OCI-LY7 (cell line): ENCODE measurements at regions not wholly inside any gene's neighbourhood (a gene's known extent, or its start where the extent isn't known, plus 50 kb on each side); places are given as distances from the start of the nearest gene placed in this dataset.

Experiments
- BruUV-seq: library from RNA; stranded (reverse); fragments of 400-500 nt; replicated peaks from 2 replicates; lab custom pipeline; 2021; lab: Mats Ljungman, UMichigan
- CTCF ChIA-PET: fragments of 300-600 bp; sonication (Branson Sonifier 250); formaldehyde crosslinking; loops from one replicate; lab custom pipeline; 2022; ENCODE audit warnings: antibody characterized with exemption; ENCODE audit not compliant: unreplicated experiment; lab: Charles Lee
- POLR2A ChIA-PET: fragments of 300-600 bp; sonication (Branson Sonifier 250); formaldehyde crosslinking; loops from one replicate; lab custom pipeline; 2022; ENCODE audit warnings: antibody characterized with exemption; lab: Charles Lee
- DNase-seq: peaks from one replicate; pipeline ENCODE4 v3.0.0-alpha.2; 2015; ENCODE audit warnings: low spot score
- H2AFZ ChIP-seq: fragments of 200-600 bp; sonication (generic), shearing (Covaris generic); 2 replicates; pipeline ENCODE4 v1.6.1; 2014; ENCODE audit warnings: mild to moderate bottlenecking, antibody characterized with exemption, low read length, moderate library complexity
- H3K27ac ChIP-seq: fragments of 200-600 bp; sonication (generic); 2 replicates; pipeline ENCODE4 v1.5.1; 2014; ENCODE audit warnings: mixed run types, low read depth, mild to moderate bottlenecking, moderate library complexity, low read length, inconsistent platforms; ENCODE audit not compliant: poor library complexity, severe bottlenecking
- H3K36me3 ChIP-seq: fragments of 200-600 bp; sonication (generic); 2 replicates; pipeline ENCODE4 v1.6.1; 2014; ENCODE audit warnings: mild to moderate bottlenecking, antibody characterized with exemption, low read length, moderate library complexity, mixed read lengths; ENCODE audit not compliant: insufficient read depth
- H3K4me1 ChIP-seq: fragments of 200-600 bp; sonication (generic); 2 replicates; pipeline ENCODE4 v1.5.1; 2014; ENCODE audit warnings: mild to moderate bottlenecking, low read length; ENCODE audit not compliant: insufficient read depth, poor library complexity, severe bottlenecking
- H3K4me2 ChIP-seq: fragments of 200-600 bp; sonication (generic); 2 replicates; pipeline ENCODE4 v1.6.1; 2014; ENCODE audit warnings: mild to moderate bottlenecking, low read length
- H3K4me3 ChIP-seq: fragments of 200-600 bp; sonication (generic); 2 replicates; pipeline ENCODE4 v1.5.1; 2014; ENCODE audit warnings: mild to moderate bottlenecking, low read depth, low read length; ENCODE audit not compliant: poor library complexity, severe bottlenecking
- H3K79me2 ChIP-seq: fragments of 200-600 bp; sonication (generic); 2 replicates; pipeline ENCODE4 v1.6.1; 2016; ENCODE audit warnings: low read depth, mild to moderate bottlenecking, low read length, moderate library complexity, mixed read lengths; ENCODE audit not compliant: insufficient read depth
- H3K9me2 ChIP-seq: fragments of 200-600 bp; sonication (generic); 2 replicates; pipeline ENCODE4 v1.6.1; 2016; ENCODE audit warnings: mild to moderate bottlenecking, low read length, mixed read lengths; ENCODE audit not compliant: insufficient read depth
- H3K9me3 ChIP-seq: fragments of 200-600 bp; sonication (generic); 2 replicates; pipeline ENCODE4 v1.6.1; 2014; ENCODE audit warnings: mild to moderate bottlenecking, mixed run types, low read length, mixed read lengths
- H4K20me1 ChIP-seq: fragments of 200-600 bp; sonication (generic); 2 replicates; pipeline ENCODE4 v1.6.1; 2014; ENCODE audit warnings: mild to moderate bottlenecking, antibody characterized with exemption, low read length, moderate library complexity, mixed read lengths; ENCODE audit not compliant: insufficient read depth
- EZH2phosphoT487 ChIP-seq: fragments of 200-600 bp; sonication (generic); IDR thresholded peaks from 2 replicates; pipeline ENCODE4 v1.6.1; 2018; ENCODE audit warnings: low read depth, borderline replicate concordance, mild to moderate bottlenecking, mixed run types, antibody characterized with exemption, low read length, moderate library complexity, mixed read lengths
- intact Hi-C: fragments of 100-400 bp; cut with micrococcal nuclease; formaldehyde crosslinking; loops from one replicate; pipeline ENCODE4 v1.10.0; 2022; ENCODE audit not compliant: unreplicated experiment
- TF ChIP-seq, protein P1 (sequence below): fragments of 200-600 bp; sonication (generic); conservative IDR thresholded peaks from 2 replicates; pipeline ENCODE4 v1.5.1; 2014; ENCODE audit warnings: mild to moderate bottlenecking, antibody characterized with exemption, low read length, moderate library complexity, mixed read lengths

DNA sequence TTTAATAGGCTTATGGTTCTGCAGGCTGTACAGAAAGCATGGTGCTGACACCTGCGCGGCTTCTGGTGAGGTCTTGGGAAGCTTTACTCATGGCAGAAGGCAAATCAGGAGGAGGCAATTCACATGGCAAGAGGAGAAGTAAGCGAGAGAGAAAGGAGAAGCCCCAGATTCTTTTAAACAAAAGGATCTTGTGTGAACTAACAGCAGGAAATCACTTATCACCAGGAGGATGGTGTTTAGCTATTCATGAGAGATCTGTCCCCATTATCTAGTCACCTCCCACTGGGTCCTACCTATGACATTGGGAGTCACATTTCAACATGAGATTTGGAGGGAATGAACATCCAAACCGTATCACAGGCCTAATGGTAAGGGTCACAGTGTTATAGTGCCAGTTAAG lies 678.0 kb upstream of the KCND2 start:
- H3K9me3 ChIP-seq: no peaks in the 10 kb centered on the region
- H3K79me2 ChIP-seq: no peaks in the 10 kb centered on the region
- no peaks in the 10 kb centered on the region for H3K9me2 ChIP-seq
- no peak overlapping the region for H3K4me2 ChIP-seq
- H3K4me3 ChIP-seq: no peak overlapping the region
- no peaks in the 10 kb centered on the region for H3K36me3 ChIP-seq
- H3K4me1 ChIP-seq: no peaks in the 10 kb centered on the region
- no peak for DNase-seq
- no TSS peak for BruUV-seq
- intact Hi-C loops: no loop called here
- no peak for TF ChIP-seq EZH2phosphoT487
- TF ChIP-seq, protein P1, sequence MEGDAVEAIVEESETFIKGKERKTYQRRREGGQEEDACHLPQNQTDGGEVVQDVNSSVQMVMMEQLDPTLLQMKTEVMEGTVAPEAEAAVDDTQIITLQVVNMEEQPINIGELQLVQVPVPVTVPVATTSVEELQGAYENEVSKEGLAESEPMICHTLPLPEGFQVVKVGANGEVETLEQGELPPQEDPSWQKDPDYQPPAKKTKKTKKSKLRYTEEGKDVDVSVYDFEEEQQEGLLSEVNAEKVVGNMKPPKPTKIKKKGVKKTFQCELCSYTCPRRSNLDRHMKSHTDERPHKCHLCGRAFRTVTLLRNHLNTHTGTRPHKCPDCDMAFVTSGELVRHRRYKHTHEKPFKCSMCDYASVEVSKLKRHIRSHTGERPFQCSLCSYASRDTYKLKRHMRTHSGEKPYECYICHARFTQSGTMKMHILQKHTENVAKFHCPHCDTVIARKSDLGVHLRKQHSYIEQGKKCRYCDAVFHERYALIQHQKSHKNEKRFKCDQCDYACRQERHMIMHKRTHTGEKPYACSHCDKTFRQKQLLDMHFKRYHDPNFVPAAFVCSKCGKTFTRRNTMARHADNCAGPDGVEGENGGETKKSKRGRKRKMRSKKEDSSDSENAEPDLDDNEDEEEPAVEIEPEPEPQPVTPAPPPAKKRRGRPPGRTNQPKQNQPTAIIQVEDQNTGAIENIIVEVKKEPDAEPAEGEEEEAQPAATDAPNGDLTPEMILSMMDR: no peak
- no peak overlapping the region for H3K27ac ChIP-seq
- H2AFZ ChIP-seq: no peak overlapping the region
- ChIA-PET CTCF (no interaction called here), POLR2A (no interaction called here)
- no peaks in the 10 kb centered on the region for H4K20me1 ChIP-seq

DNA sequence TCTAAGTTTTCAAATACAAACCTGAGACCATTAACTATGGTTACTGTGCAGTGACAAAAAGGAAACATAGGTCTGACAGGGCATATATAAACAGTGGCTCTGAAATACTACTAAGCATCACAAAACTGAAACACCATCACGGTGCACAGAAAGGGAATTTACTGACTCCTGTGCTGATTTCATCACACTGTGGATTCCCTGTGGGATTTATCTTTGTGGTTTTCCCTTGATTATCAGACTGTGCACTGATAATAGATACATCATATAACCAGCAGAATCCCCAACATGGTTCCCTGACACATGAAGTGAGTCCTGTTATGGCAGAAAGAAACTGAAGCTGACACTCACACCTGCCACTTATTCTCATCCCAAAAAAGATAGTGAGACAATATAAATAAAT lies 676.3 kb upstream of the KCND2 start:
- intact Hi-C loops: no loop called here
- ChIA-PET CTCF (no interaction called here), POLR2A (no interaction called here)
- no peak overlapping the region for H3K27ac ChIP-seq
- no peaks in the 10 kb centered on the region for H4K20me1 ChIP-seq
- no peaks in the 10 kb centered on the region for H3K4me1 ChIP-seq
- H3K79me2 ChIP-seq: no peaks in the 10 kb centered on the region
- H2AFZ ChIP-seq: no peak overlapping the region
- no peak overlapping the region for H3K4me2 ChIP-seq
- no peaks in the 10 kb centered on the region for H3K9me3 ChIP-seq
- DNase-seq: no peak
- H3K4me3 ChIP-seq: no peak overlapping the region
- H3K9me2 ChIP-seq: no peaks in the 10 kb centered on the region
- no peaks in the 10 kb centered on the region for H3K36me3 ChIP-seq
- BruUV-seq: no TSS peak
- TF ChIP-seq, protein P1: no peak
- TF ChIP-seq EZH2phosphoT487: no peak

DNA sequence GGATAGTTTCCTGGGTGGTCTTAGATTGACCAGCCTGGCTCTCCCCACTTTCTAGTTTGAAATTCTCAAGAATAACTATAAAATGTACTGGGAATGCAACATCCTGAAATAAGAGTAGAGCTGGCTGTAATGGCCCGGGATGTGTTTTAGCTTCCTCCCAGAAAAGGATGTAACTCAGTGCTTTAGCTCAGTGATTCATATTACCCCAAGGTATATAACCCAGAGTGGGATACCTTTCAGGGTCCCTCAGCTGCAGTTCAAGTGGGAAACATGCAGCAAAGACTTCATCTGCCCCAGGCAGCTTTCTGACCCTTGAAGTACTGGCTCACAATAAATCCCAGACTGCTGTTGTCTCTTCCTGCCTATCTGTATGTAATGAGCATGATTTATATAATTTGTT lies 666.7 kb upstream of the KCND2 start:
- H4K20me1 ChIP-seq: no peaks in the 10 kb centered on the region
- H3K4me2 ChIP-seq: no peak overlapping the region
- no peaks in the 10 kb centered on the region for H3K79me2 ChIP-seq
- H2AFZ ChIP-seq: no peak overlapping the region
- H3K4me3 ChIP-seq: no peak overlapping the region
- H3K4me1 ChIP-seq: no peaks in the 10 kb centered on the region
- TF ChIP-seq, protein P1: no peak
- TF ChIP-seq EZH2phosphoT487: no peak
- CTCF ChIA-PET: no interaction called here
- intact Hi-C loops: no loop called here
- POLR2A ChIA-PET: no interaction called here
- no peaks in the 10 kb centered on the region for H3K36me3 ChIP-seq
- H3K27ac ChIP-seq: no peak overlapping the region
- no peaks in the 10 kb centered on the region for H3K9me2 ChIP-seq
- no peak for DNase-seq
- H3K9me3 ChIP-seq: no peaks in the 10 kb centered on the region
- BruUV-seq: no TSS peak
